Stimulated activated CD8-positive, alpha-beta memory T cell treated with anti-CD3 and anti-CD28 coated beads, Interleukin-12 subunit alpha, Interleukin-12 subunit beta, amount 100 ng/mL, for 1 hour (primary cell): ENCODE measurements at regions not wholly inside any gene's neighbourhood (a gene's known extent, or its start where the extent isn't known, plus 50 kb on each side); places are given as distances from the start of the nearest gene placed in this dataset.
"Not testable (repeated sequence)": the region's sequence is repeated elsewhere in the genome, so short reads cannot be mapped to it uniquely, and the experiment has no call there.

Experiments used
- DNase-seq: peaks from one replicate; pipeline ENCODE4 v3.0.0-alpha.2; 2020; ENCODE audit warnings: low read depth

- no peak for DNase-seq
Observed at GRCh38 chr3:35275768-35276167, 363.6 kb upstream of the ARPP21 start.

- no peak for DNase-seq
Observed at GRCh38 chr3:35276568-35276967, 362.8 kb upstream of the ARPP21 start.

GRCh38 chr3:35291471-35292236 lies 347.7 kb upstream of the ARPP21 start:
- no peak for DNase-seq

GRCh38 chr3:35292568-35292967 lies 346.8 kb upstream of the ARPP21 start:
- no peak for DNase-seq

- no peak for DNase-seq
Observed at GRCh38 chr3:35295906-35296305, 343.4 kb upstream of the ARPP21 start.

- no peak for DNase-seq
Observed at GRCh38 chr3:35296533-35296932, 342.8 kb upstream of the ARPP21 start.

- DNase-seq: not testable (repeated sequence)
Observed at GRCh38 chr3:35296944-35297343, 342.4 kb upstream of the ARPP21 start.

- no peak for DNase-seq
Observed at GRCh38 chr3:35305406-35305805, 333.9 kb upstream of the ARPP21 start.

GRCh38 chr3:35307296-35307695 lies 332.0 kb upstream of the ARPP21 start:
- no peak for DNase-seq

- not testable (repeated sequence) for DNase-seq
Observed at GRCh38 chr3:35316841-35317240, 322.5 kb upstream of the ARPP21 start.

- DNase-seq: no peak
Observed at GRCh38 chr3:35320646-35321407, 318.5 kb upstream of the ARPP21 start.

- DNase-seq: no peak
Observed at GRCh38 chr3:35322070-35322469, 317.3 kb upstream of the ARPP21 start.

- no peak for DNase-seq
Observed at GRCh38 chr3:35335703-35336102, 303.6 kb upstream of the ARPP21 start.

- no peak for DNase-seq
Observed at GRCh38 chr3:35336601-35337000, 302.7 kb upstream of the ARPP21 start.

- DNase-seq: no peak
Observed at GRCh38 chr3:35338186-35338585, 301.1 kb upstream of the ARPP21 start.

- no peak for DNase-seq
Observed at GRCh38 chr3:35380196-35380595, 259.1 kb upstream of the ARPP21 start.

GRCh38 chr3:35383216-35383615 lies 256.1 kb upstream of the ARPP21 start:
- no peak for DNase-seq

- no peak for DNase-seq
Observed at GRCh38 chr3:35383719-35384555, 255.4 kb upstream of the ARPP21 start.

- no peak for DNase-seq
Observed at GRCh38 chr3:35385271-35385670, 254.1 kb upstream of the ARPP21 start.

GRCh38 chr3:35389907-35390306 lies 249.4 kb upstream of the ARPP21 start:
- no peak for DNase-seq

- DNase-seq: no peak
Observed at GRCh38 chr3:35392187-35392586, 247.1 kb upstream of the ARPP21 start.
